Heart right ventricle (tissue), 16 donors: ENCODE measurements at regions not wholly inside any gene's neighbourhood (a gene's known extent, or its start where the extent isn't known, plus 50 kb on each side); places are given as distances from the start of the nearest gene placed in this dataset.

Experiments used
- ATAC-seq, 8 donors: fragments of 200-7000 bp; cut with Tn5 transposase; one replicate each; pipeline ENCODE4 v1.9.1; 2020; ENCODE audit warnings: mild to moderate bottlenecking in 8 of 8, moderate library complexity in 8 of 8, moderate number of reproducible peaks in 1 of 8
- DNase-seq, 2 donors: peaks; one replicate each; pipeline ENCODE4 v3.0.0-alpha.2; 2020
- H3K27ac ChIP-seq, 10 donors: fragments of 200-600 bp; sonication (generic) in 2 of 10; one replicate each; pipeline versions ENCODE4 v1.5.0 to v1.8.0; 2020 to 2022; ENCODE audit warnings: mild to moderate bottlenecking in 3 of 10
- H3K27me3 ChIP-seq, 7 donors: fragments of 200-600 bp; one replicate each; pipeline ENCODE4 v1.8.0; 2021 to 2022; ENCODE audit warnings: mild to moderate bottlenecking in 2 of 7
- H3K36me3 ChIP-seq, 9 donors: fragments of 200-600 bp; sonication (generic) in 1 of 9; one replicate each; pipeline versions ENCODE4 v1.5.0 to v1.8.0; 2020 to 2022; ENCODE audit warnings: mild to moderate bottlenecking in 2 of 9
- H3K4me1 ChIP-seq, 9 donors: fragments of 200-600 bp; sonication (generic) in 1 of 9; one replicate each; pipeline versions ENCODE4 v1.5.0 to v1.8.0; 2020 to 2022; ENCODE audit warnings: mild to moderate bottlenecking in 4 of 9
- H3K4me3 ChIP-seq, 10 donors: fragments of 200-600 bp; sonication (generic) in 2 of 10; one replicate each; pipeline versions ENCODE4 v1.5.0 to v1.8.0; 2020 to 2022; ENCODE audit warnings: mild to moderate bottlenecking in 7 of 10, moderate library complexity in 2 of 10
- H3K9me3 ChIP-seq, 11 donors: fragments of 200-600 bp in 10 of 11; sonication (generic) in 2 of 11; one replicate each; pipeline versions ENCODE4 v1.5.0 to v1.8.0; 2013 to 2022; ENCODE audit warnings: mild to moderate bottlenecking in 2 of 11, control low read depth in 1 of 11, moderate library complexity in 1 of 11
- CTCF ChIP-seq, 9 donors: fragments of 200-600 bp; sonication (generic) in 2 of 9; IDR thresholded peaks; one replicate each; pipeline versions ENCODE4 v1.5.0 to v1.8.0; 2021 to 2022; ENCODE audit warnings: antibody characterized with exemption in 9 of 9, mild to moderate bottlenecking in 5 of 9, moderate library complexity in 1 of 9
- WGBS, 2 donors: extraction: QIAGEN DNeasy Blood & Tissue Kit; methylation state at CpG; one replicate each; pipeline ENCODE4 v1.1.7; 2013; ENCODE audit warnings: inconsistent platforms in 1 of 2; 5-methylcytosine and 5-hydroxymethylcytosine counted together
- intact Hi-C, 10 donors: fragments of 100-400 bp; cut with DNase I; formaldehyde crosslinking; loops; one replicate each; pipeline versions ENCODE4 v1.11.1 to v1.14.2; 2022
- donor health status: Arrhythmogenic right ventricular cardiomyopathy.
- donor health status: ischemic (EF 13 %, LVEDD 7.1; RV severe dilation, severe dysfunction).
- donor health status: healthy with polysubstance abuse.
- donor health status: DM: no; HTN: yes; CAD: no.
- donor health status: DM: no; HTN: no; CAD: no.
- donor health status: ischemic (EF 25% LVEDD 6.9; RV normal size, moderate dysfunction).
- donor health status: ischemic (EF 25% LVEDD 5.7; RV mildly dilated, moderate dysfunction).
- donor health status: healthy.
- donor health status: DM: yes; HTN: yes; CAD: no.
- donor health status: Ischemic cardiomyopathy.
- donor health status: ischemic (EF 35%, LVEDD 5.7; RV mildly dilated, moderate dysfunction).
- donor health status: nonischemic (EF 11% LVEDD 7.7; RV severe dilation, severe dysfunction).
- donor health status: DM: yes; HTN: yes; CAD: no.
- donor health status: PGD.
- donor health status: ischemic (EF 29% LVEDD 5.4; RV normal size, mild dysfunction).
- donor health status: nonischemic (EF 23%, LVEDD 6.1; RV moderate dilation, normal function).

- intact Hi-C loops, result no loop called here
- TF ChIP-seq CTCF (IDR thresholded peaks at IDR 0.05), result no peak
- Histone ChIP-seq H3K36me3 (no peaks in the 10 kb centered on the region), H3K27ac (no peak overlapping the region), H3K4me3 (no peak overlapping the region), H3K27me3 (no peaks in the 10 kb centered on the region), H3K9me3 (no peaks in the 10 kb centered on the region), H3K4me1 (no peaks in the 10 kb centered on the region)
- ATAC-seq (no peak), DNase-seq (no peak)
- WGBS, 2 donors, result 88 to 89% methylated on average over 1 of the region's 1 CpG
Observed at GRCh38 chr18:44170208-44170880, 510.3 kb upstream of the SETBP1 start.

DNA sequence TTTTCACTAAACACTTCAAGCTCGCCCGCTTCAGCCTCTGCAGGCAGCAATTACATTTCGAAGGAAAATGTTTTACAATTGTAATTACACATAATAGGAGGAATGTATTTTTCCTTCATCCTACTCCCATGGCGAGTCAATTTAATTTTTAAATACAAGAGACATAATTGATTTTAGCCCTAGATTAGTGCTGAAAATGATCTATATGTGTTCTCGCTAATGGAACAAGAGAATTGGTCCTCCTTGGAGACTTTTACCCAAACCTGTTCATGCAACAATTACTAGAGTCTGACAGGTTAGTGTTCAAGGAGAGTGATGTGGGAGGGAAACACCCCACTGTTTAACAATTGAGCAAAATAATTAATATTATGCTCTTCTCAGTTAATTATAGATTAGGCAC, 509.4 kb upstream of the SETBP1 start:
- DNase-seq (no peak), ATAC-seq (no peak)
- H3K4me1 ChIP-seq, result no peaks in the 10 kb centered on the region
- no peak overlapping the region for H3K4me3 ChIP-seq
- H3K27ac ChIP-seq, result no peak overlapping the region
- intact Hi-C loops, result no loop called here
- H3K9me3 ChIP-seq, result no peaks in the 10 kb centered on the region
- TF ChIP-seq CTCF (IDR thresholded peaks at IDR 0.05), result no peak
- H3K36me3 ChIP-seq, result no peaks in the 10 kb centered on the region
- 83 to 86% methylated on average over 5 of the region's 5 CpGs for WGBS, 2 donors
- H3K27me3 ChIP-seq, result no peaks in the 10 kb centered on the region

DNA sequence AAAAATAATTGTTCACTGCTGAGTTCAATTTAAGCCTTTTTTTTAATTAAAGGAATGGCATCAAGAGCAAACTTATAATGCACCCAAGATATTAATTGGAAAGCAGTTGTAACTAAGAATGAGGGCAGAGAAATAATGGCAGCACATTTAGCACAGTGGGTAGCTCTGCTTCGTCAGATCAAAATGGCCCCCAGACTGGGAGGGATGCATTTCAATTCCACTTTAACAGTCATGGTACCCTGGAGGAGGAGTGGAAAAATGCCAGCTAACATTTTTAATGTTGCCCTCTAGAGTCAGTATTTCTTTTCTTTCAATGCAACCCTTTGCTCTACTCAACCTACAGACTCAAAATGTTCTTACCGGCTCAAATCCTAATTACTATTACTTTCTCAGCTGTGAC, 504.8 kb upstream of the SETBP1 start:
- intact Hi-C loops, result no loop called here
- no peaks in the 10 kb centered on the region for H3K4me1 ChIP-seq

DNA sequence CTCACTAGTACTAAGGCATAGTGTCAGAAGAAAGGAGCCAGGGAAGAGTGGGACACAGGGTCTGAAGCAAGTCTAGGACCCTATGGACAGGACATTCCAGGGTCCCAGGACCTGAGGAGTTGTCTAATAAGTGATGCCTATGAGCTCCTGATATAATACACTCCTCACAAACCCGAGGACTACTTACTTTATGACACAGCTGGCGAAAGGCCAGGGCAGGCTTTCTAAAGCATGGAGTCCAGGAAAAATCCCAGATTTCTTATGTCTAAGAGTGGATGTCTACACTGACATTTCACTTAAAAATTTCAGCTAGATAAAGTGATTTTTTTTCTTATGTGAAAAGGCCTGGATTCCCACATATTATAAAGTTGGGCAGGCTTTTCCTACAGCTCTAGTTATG, 502.2 kb upstream of the SETBP1 start:
- no peaks in the 10 kb centered on the region for H3K36me3 ChIP-seq
- H3K9me3 ChIP-seq, result no peaks in the 10 kb centered on the region
- no peak overlapping the region for H3K27ac ChIP-seq
- no peak overlapping the region for H3K4me3 ChIP-seq
- 49 to 66% methylated on average over 2 of the region's 2 CpGs for WGBS, 2 donors
- ATAC-seq, result no peak
- intact Hi-C loops, result no loop called here
- no peaks in the 10 kb centered on the region for H3K4me1 ChIP-seq
- H3K27me3 ChIP-seq, result no peaks in the 10 kb centered on the region
- no peak for DNase-seq
- TF ChIP-seq CTCF (IDR thresholded peaks at IDR 0.05), result no peak

More for the DNA sequence above, 504.8 kb upstream of the SETBP1 start:
- DNase-seq (no peak), ATAC-seq (no peak)
- no peaks in the 10 kb centered on the region for H3K9me3 ChIP-seq
- TF ChIP-seq CTCF (IDR thresholded peaks at IDR 0.05), result no peak
- WGBS, 2 donors, result 87 to 90% methylated on average over 2 of the region's 2 CpGs
- H3K36me3 ChIP-seq, result no peaks in the 10 kb centered on the region
- H3K27me3 ChIP-seq, result no peaks in the 10 kb centered on the region
- no peak overlapping the region for H3K27ac ChIP-seq
- H3K4me3 ChIP-seq, result no peak overlapping the region
